Astrocyte (in vitro differentiated cells and primary cell): ENCODE measurements at regions not wholly inside any gene's neighbourhood (a gene's known extent, or its start where the extent isn't known, plus 50 kb on each side); places are given as distances from the start of the nearest gene placed in this dataset.

Experiments used
- CTCF ChIP-seq: IDR thresholded peaks from 2 replicates; pipeline ENCODE4 v1.5.1; 2011; ENCODE audit warnings: low read depth, mild to moderate bottlenecking, inconsistent platforms, low read length, moderate library complexity; ENCODE audit not compliant: insufficient read depth
- EZH2 ChIP-seq: IDR thresholded peaks from 2 replicates; pipeline ENCODE4 v1.6.1; 2012; ENCODE audit warnings: mild to moderate bottlenecking, low read length, inconsistent platforms; ENCODE audit not compliant: insufficient read depth

- TF ChIP-seq CTCF, result no peak
- no peak for TF ChIP-seq EZH2
Observed at GRCh38 chrX:52576946-52577345, 60.1 kb upstream of the XAGE1B start.
